ENCODE measurements at regions not wholly inside any gene's neighbourhood (a gene's known extent, or its start where the extent isn't known, plus 50 kb on each side); places are given as distances from the start of the nearest gene placed in this dataset.

DNA sequence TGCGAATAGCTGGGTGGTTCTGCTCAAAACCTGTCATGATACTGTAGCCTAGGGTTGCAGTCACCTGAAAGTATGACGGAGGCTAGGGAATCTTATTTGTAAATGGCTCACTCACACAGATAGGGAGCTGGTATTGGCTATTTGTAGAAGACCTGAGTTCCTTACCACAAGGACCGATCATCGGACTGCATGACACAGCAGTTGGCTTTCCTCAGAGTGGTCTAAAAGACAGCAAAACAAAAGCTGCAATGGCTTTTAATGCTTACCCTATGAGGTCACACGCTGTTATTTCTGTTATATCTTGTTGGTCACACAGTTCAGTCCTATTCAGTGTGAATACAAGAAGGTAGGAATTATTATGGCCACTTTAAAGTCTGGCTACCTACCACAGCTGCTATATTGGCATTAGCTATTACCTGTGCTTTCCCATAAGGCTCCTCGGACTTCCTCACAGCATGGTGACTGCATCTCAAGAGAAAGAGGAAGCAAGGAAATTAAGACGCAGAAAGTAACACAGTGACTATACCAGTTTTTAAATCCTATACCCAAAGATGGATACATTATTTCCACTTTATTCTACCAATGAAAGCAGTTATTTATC lies 68.4 kb upstream of the LRRC7 start:
- Histone ChIP-seq H3K79me1 (ENCODE audit: low read length) (no peaks in the 10 kb centered on the region), H3K27me3 (ENCODE audit: insufficient read depth, low read length) (no peaks in the 10 kb centered on the region), H2BK12ac (ENCODE audit: low read length) (no peak overlapping the region), H2AK5ac (ENCODE audit: low read length) (no peak overlapping the region), H3K14ac (ENCODE audit: low read length) (no peak overlapping the region), H3K23ac (ENCODE audit: low read length) (no peak overlapping the region), H3K4me2 (ENCODE audit: low read length) (no peak overlapping the region), H3K4me3 (ENCODE audit: low read depth, low read length) (no peak overlapping the region), H3K27ac (ENCODE audit: low read depth, low read length) (no peak overlapping the region), H3K36me3 (ENCODE audit: control insufficient read depth in 1 of 2, insufficient read depth in 2 of 2, low read length in 2 of 2) (no peaks in the 10 kb centered on the region), H2AFZ (ENCODE audit: insufficient read depth, low read length, poor library complexity) (no peak overlapping the region), H4K8ac (ENCODE audit: low read depth, low read length) (no peak overlapping the region), H4K12ac (ENCODE audit: low read depth, low read length) (no peak overlapping the region), H2BK5ac (ENCODE audit: low read depth, low read length, poor library complexity) (no peak overlapping the region), H3K79me2 (ENCODE audit: control insufficient read depth, insufficient read depth, low read length, poor library complexity) (no peaks in the 10 kb centered on the region), H3K4me1 (ENCODE audit: control insufficient read depth in 1 of 2, insufficient read depth in 2 of 2, low read length in 2 of 2) (no peaks in the 10 kb centered on the region), H3K9me3 (ENCODE audit: insufficient read depth, low read depth, low read length) (no peaks in the 10 kb centered on the region), H3K4ac (ENCODE audit: low read depth, low read length) (no peak overlapping the region), H3K18ac (ENCODE audit: low read length) (no peak overlapping the region), H2BK120ac (ENCODE audit: insufficient read depth, low read length, poor library complexity) (no peak overlapping the region), H4K91ac (ENCODE audit: low read depth, low read length) (no peak overlapping the region), H3K9ac (ENCODE audit: low read length) (no peak overlapping the region)
- DNase-seq, result no peak
- no CpG with 5 or more reads among the region's 7 CpGs for whole genome bisulfite sequencing (ENCODE audit: extremely low coverage, insufficient coverage, insufficient read length)

DNA sequence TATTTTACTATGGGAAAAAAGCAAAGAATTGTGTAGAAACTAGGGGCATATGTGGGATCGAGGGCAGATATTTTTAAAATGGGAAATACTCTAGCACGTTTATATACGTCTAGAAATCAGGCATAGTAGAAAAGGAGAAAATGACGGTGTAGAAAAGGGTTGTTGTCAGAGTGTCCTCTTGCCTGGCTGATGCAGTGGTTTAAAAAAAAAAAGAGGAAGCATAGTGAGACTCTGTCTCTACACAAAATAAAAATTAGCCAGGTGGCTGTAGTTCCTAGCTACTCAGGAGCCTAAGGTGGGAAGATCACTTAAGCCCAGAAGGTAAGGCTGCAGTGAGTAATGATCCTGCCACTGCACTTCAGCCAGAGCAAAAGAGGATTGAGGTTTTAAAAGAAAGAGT lies 64.7 kb upstream of the LRRC7 start:
- no CpG with 5 or more reads among the region's 4 CpGs for WGBS (ENCODE audit: extremely low coverage, insufficient coverage, insufficient read length)
- Histone ChIP-seq H3K14ac (ENCODE audit: low read length) (no peak overlapping the region), H3K23ac (ENCODE audit: low read length) (no peak overlapping the region), H3K4ac (ENCODE audit: low read depth, low read length) (no peak overlapping the region), H3K27me3 (ENCODE audit: insufficient read depth, low read length) (no peaks in the 10 kb centered on the region), H3K4me2 (ENCODE audit: low read length) (no peak overlapping the region), H4K8ac (ENCODE audit: low read depth, low read length) (no peak overlapping the region), H2BK12ac (ENCODE audit: low read length) (no peak overlapping the region), H3K9ac (ENCODE audit: low read length) (no peak overlapping the region), H3K27ac (ENCODE audit: low read depth, low read length) (no peak overlapping the region), H3K9me3 (ENCODE audit: insufficient read depth, low read depth, low read length) (no peaks in the 10 kb centered on the region), H3K79me2 (ENCODE audit: control insufficient read depth, insufficient read depth, low read length, poor library complexity) (no peaks in the 10 kb centered on the region), H3K4me1 (ENCODE audit: control insufficient read depth in 1 of 2, insufficient read depth in 2 of 2, low read length in 2 of 2) (no peaks in the 10 kb centered on the region), H2BK120ac (ENCODE audit: insufficient read depth, low read length, poor library complexity) (no peak overlapping the region), H2BK5ac (ENCODE audit: low read depth, low read length, poor library complexity) (no peak overlapping the region), H3K79me1 (ENCODE audit: low read length) (no peaks in the 10 kb centered on the region), H2AFZ (ENCODE audit: insufficient read depth, low read length, poor library complexity) (no peak overlapping the region), H3K18ac (ENCODE audit: low read length) (no peak overlapping the region), H2AK5ac (ENCODE audit: low read length) (no peak overlapping the region), H3K4me3 (ENCODE audit: low read depth, low read length) (no peak overlapping the region), H4K91ac (ENCODE audit: low read depth, low read length) (no peak overlapping the region), H4K12ac (ENCODE audit: low read depth, low read length) (no peak overlapping the region), H3K36me3 (ENCODE audit: control insufficient read depth in 1 of 2, insufficient read depth in 2 of 2, low read length in 2 of 2) (no peaks in the 10 kb centered on the region)
- no peak for DNase-seq

DNA sequence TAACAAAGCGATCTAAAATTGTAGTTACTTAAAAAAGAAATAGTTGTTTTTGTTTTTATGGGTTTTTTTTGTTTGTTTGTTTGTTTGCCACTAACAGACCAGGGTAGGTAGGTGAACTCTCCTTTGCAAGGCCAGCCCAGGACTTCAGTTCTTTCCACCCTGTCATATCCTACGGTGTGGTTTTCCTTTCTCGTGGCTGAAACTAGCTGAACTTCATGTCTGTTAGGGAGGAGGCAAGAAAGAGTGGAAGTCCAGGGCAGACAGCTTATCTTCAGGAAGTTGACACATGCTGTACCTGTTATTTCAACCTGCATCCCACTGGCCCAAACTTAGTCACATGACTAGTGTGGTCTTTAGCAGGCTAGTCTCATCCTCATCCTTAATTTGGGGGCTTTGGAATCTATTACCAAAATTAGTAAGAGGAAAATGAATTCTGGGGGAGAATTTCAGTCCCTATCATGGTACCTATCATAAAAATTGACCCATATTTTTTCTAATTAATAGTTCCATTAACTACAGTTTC lies 62.9 kb upstream of the LRRC7 start:
- Histone ChIP-seq H3K27ac (ENCODE audit: low read depth, low read length) (no peak overlapping the region), H3K79me2 (ENCODE audit: control insufficient read depth, insufficient read depth, low read length, poor library complexity) (no peaks in the 10 kb centered on the region), H3K4me2 (ENCODE audit: low read length) (no peak overlapping the region), H4K8ac (ENCODE audit: low read depth, low read length) (no peak overlapping the region), H3K4ac (ENCODE audit: low read depth, low read length) (no peak overlapping the region), H3K79me1 (ENCODE audit: low read length) (no peaks in the 10 kb centered on the region), H3K36me3 (ENCODE audit: control insufficient read depth in 1 of 2, insufficient read depth in 2 of 2, low read length in 2 of 2) (no peaks in the 10 kb centered on the region), H2BK120ac (ENCODE audit: insufficient read depth, low read length, poor library complexity) (no peak overlapping the region), H3K18ac (ENCODE audit: low read length) (no peak overlapping the region), H3K4me1 (ENCODE audit: control insufficient read depth in 1 of 2, insufficient read depth in 2 of 2, low read length in 2 of 2) (no peaks in the 10 kb centered on the region), H2AFZ (ENCODE audit: insufficient read depth, low read length, poor library complexity) (no peak overlapping the region), H3K9me3 (ENCODE audit: insufficient read depth, low read depth, low read length) (no peaks in the 10 kb centered on the region), H3K4me3 (ENCODE audit: low read depth, low read length) (no peak overlapping the region), H3K23ac (ENCODE audit: low read length) (no peak overlapping the region), H3K9ac (ENCODE audit: low read length) (no peak overlapping the region), H3K14ac (ENCODE audit: low read length) (no peak overlapping the region), H4K91ac (ENCODE audit: low read depth, low read length) (no peak overlapping the region), H4K12ac (ENCODE audit: low read depth, low read length) (no peak overlapping the region), H2BK12ac (ENCODE audit: low read length) (no peak overlapping the region), H2AK5ac (ENCODE audit: low read length) (no peak overlapping the region), H3K27me3 (ENCODE audit: insufficient read depth, low read length) (no peaks in the 10 kb centered on the region), H2BK5ac (ENCODE audit: low read depth, low read length, poor library complexity) (no peak overlapping the region)
- WGBS (ENCODE audit: extremely low coverage, insufficient coverage, insufficient read length), result 80% methylated on average over 1 of the region's 3 CpGs
- DNase-seq, result no peak

DNA sequence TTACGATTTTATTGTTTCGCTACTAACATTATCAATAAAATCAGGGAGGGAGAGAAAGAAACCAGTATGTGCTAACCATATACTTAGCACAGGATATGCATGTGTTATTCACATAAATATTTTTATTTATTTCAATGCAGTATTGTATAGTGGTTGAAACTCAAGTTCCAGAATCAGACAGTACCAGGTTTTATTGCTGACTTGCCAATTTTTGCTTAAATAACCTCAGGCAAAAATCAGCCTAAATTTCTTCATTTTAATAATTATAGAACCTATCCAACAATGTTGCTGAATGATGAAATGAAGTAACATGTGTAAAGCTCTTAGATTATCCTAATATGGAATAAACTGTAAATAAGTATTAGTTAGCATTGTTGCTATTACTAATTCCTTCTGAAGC lies 61.4 kb upstream of the LRRC7 start:
- H3K79me2 ChIP-seq (ENCODE audit: control insufficient read depth, insufficient read depth, low read length, poor library complexity), result no peaks in the 10 kb centered on the region
- H3K4ac ChIP-seq (ENCODE audit: low read depth, low read length), result no peak overlapping the region
- H3K23ac ChIP-seq (ENCODE audit: low read length), result no peak overlapping the region
- no peak overlapping the region for H2BK12ac ChIP-seq (ENCODE audit: low read length)
- no peaks in the 10 kb centered on the region for H3K9me3 ChIP-seq (ENCODE audit: insufficient read depth, low read depth, low read length)
- H4K8ac ChIP-seq (ENCODE audit: low read depth, low read length), result no peak overlapping the region
- no peak overlapping the region for H2AK5ac ChIP-seq (ENCODE audit: low read length)
- H4K12ac ChIP-seq (ENCODE audit: low read depth, low read length), result no peak overlapping the region
- no peaks in the 10 kb centered on the region for H3K36me3 ChIP-seq (ENCODE audit: control insufficient read depth in 1 of 2, insufficient read depth in 2 of 2, low read length in 2 of 2)
- no peak overlapping the region for H3K9ac ChIP-seq (ENCODE audit: low read length)
- no peaks in the 10 kb centered on the region for H3K27me3 ChIP-seq (ENCODE audit: insufficient read depth, low read length)
- H2AFZ ChIP-seq (ENCODE audit: insufficient read depth, low read length, poor library complexity), result no peak overlapping the region
- no peaks in the 10 kb centered on the region for H3K79me1 ChIP-seq (ENCODE audit: low read length)
- no peak overlapping the region for H3K4me2 ChIP-seq (ENCODE audit: low read length)
- no CpG with 5 or more reads among the region's 2 CpGs for WGBS (ENCODE audit: extremely low coverage, insufficient coverage, insufficient read length)
- no peak for DNase-seq
- no peak overlapping the region for H2BK120ac ChIP-seq (ENCODE audit: insufficient read depth, low read length, poor library complexity)
- H3K18ac ChIP-seq (ENCODE audit: low read length), result no peak overlapping the region
- H4K91ac ChIP-seq (ENCODE audit: low read depth, low read length), result no peak overlapping the region
- H3K27ac ChIP-seq (ENCODE audit: low read depth, low read length), result no peak overlapping the region
- no peak overlapping the region for H3K14ac ChIP-seq (ENCODE audit: low read length)
- H3K4me3 ChIP-seq (ENCODE audit: low read depth, low read length), result no peak overlapping the region
- H2BK5ac ChIP-seq (ENCODE audit: low read depth, low read length, poor library complexity), result no peak overlapping the region
- no peaks in the 10 kb centered on the region for H3K4me1 ChIP-seq (ENCODE audit: control insufficient read depth in 1 of 2, insufficient read depth in 2 of 2, low read length in 2 of 2)

All from trophoblast cell (in vitro differentiated cells and primary cell).